GM12878 (cell line): ENCODE measurements at regions not wholly inside any gene's neighbourhood (a gene's known extent, or its start where the extent isn't known, plus 50 kb on each side); places are given as distances from the start of the nearest gene placed in this dataset.

Experiments used
- ATAC-seq: fragments of 200-7000 bp; cut with Tn5 transposase; 3 replicates; pipeline ENCODE4 v1.9.1; 2020; ENCODE audit warnings: mild to moderate bottlenecking, moderate library complexity
- BruUV-seq: library from RNA; stranded (reverse); fragments of 400-500 nt; replicated peaks from 2 replicates; lab custom pipeline; 2021; lab: Mats Ljungman, UMichigan
- CTCF ChIA-PET: fragments of 300-600 bp; sonication (Branson Sonifier 250); formaldehyde crosslinking; extraction: SDS; loops from one replicate; lab custom pipeline; 2021; ENCODE audit warnings: inconsistent platforms; lab: Yijun Ruan, JAX
- POLR2A ChIA-PET: fragments of 350-600 bp; formaldehyde crosslinking; extraction: SDS; loops from one replicate; lab custom pipeline; 2021; ENCODE audit warnings: inconsistent platforms; lab: Charles Lee
- RAD21 ChIA-PET: fragments of 300-600 bp; sonication (Branson Sonifier 250); formaldehyde crosslinking; loops from one replicate; lab custom pipeline; 2023; ENCODE audit warnings: antibody characterized with exemption; ENCODE audit not compliant: unreplicated experiment; lab: Charles Lee
- SMC1A ChIA-PET: fragments of 300-600 bp; sonication (Branson Sonifier 250); formaldehyde crosslinking; loops from one replicate; lab custom pipeline; 2023; ENCODE audit not compliant: unreplicated experiment, uncharacterized antibody; lab: Charles Lee
- DNase-seq: peaks from one replicate; pipeline ENCODE4 v3.0.0-alpha.2; 2011; ENCODE audit warnings: low read depth, low spot score
- FAIRE-seq: peaks from 3 replicates; lab custom pipeline; 2011; peaks lifted over from hg19 to GRCh38; lab: Jason Lieb, UNC
- H2AFZ ChIP-seq: 2 replicates; pipeline ENCODE4 v1.6.0; 2011; ENCODE audit warnings: low read depth, low read length, control low read depth; ENCODE audit not compliant: control insufficient read depth
- H3K27ac ChIP-seq: 2 replicates; pipeline ENCODE4 v1.5.1; 2011; ENCODE audit warnings: control low read depth; ENCODE audit not compliant: control insufficient read depth, insufficient read depth
- H3K27me3 ChIP-seq, 2 experiments: replicated peaks in 1 of 2; 2 replicates each; pipeline versions ENCODE4 v1.6.0 to v1.6.1; 2011; ENCODE audit warnings: low read length in 1 of 2; ENCODE audit not compliant: control insufficient read depth in 2 of 2, insufficient read depth in 2 of 2
- H3K36me3 ChIP-seq, 2 experiments: 2 replicates each; pipeline ENCODE4 v1.5.1; 2011; ENCODE audit warnings: low read length in 1 of 2; ENCODE audit not compliant: control insufficient read depth in 2 of 2, insufficient read depth in 2 of 2
- H3K4me1 ChIP-seq: 2 replicates; pipeline ENCODE4 v1.6.1; 2011; ENCODE audit warnings: mild to moderate bottlenecking, low read length, moderate library complexity, mixed read lengths; ENCODE audit not compliant: control insufficient read depth, insufficient read depth
- H3K4me2 ChIP-seq: 2 replicates; pipeline ENCODE4 v1.6.0; 2011; ENCODE audit warnings: control low read depth; ENCODE audit not compliant: control insufficient read depth, insufficient read depth
- H3K4me3 ChIP-seq: fragments of 200-600 bp; sonication (generic); 2 replicates; pipeline ENCODE4 v1.5.1; 2016
- H3K79me2 ChIP-seq: 2 replicates; pipeline ENCODE4 v1.6.0; 2011; ENCODE audit warnings: low read length; ENCODE audit not compliant: control insufficient read depth, insufficient read depth
- H3K9ac ChIP-seq: 2 replicates; pipeline ENCODE4 v1.8.0; 2011; ENCODE audit warnings: low read length, control low read depth, mixed read lengths; ENCODE audit not compliant: control insufficient read depth, insufficient read depth
- H3K9me3 ChIP-seq: replicated peaks from 3 replicates; pipeline ENCODE4 v1.5.1; 2011; ENCODE audit warnings: mild to moderate bottlenecking, low read length; ENCODE audit not compliant: control insufficient read depth, insufficient read depth
- H4K20me1 ChIP-seq: 2 replicates; pipeline ENCODE4 v1.6.0; 2011; ENCODE audit not compliant: control insufficient read depth, insufficient read depth
- FOS ChIP-seq: IDR thresholded peaks from 3 replicates; pipeline ENCODE4 v1.6.1; 2011; ENCODE audit warnings: borderline replicate concordance; ENCODE audit not compliant: insufficient read length; ENCODE audit errors: extremely low read depth
- KAT2A ChIP-seq: conservative IDR thresholded peaks from 2 replicates; pipeline ENCODE4 v1.6.1; 2011; ENCODE audit warnings: low read depth, low read length; ENCODE audit not compliant: control insufficient read depth
- NRF1 ChIP-seq: conservative IDR thresholded peaks from 2 replicates; pipeline ENCODE4 v1.6.1; 2011; ENCODE audit warnings: mild to moderate bottlenecking, low read depth, low read length, improper control_type of control experiment
- RAD51 ChIP-seq: fragments of 450-650 bp; IDR thresholded peaks from 2 replicates; pipeline ENCODE4 v1.6.1; 2016; ENCODE audit warnings: moderate library complexity, mild to moderate bottlenecking, inconsistent platforms
- SP1 ChIP-seq: IDR thresholded peaks from one replicate; pipeline ENCODE4 v1.6.1; 2011; ENCODE audit warnings: low read depth, low read length
- SPI1 ChIP-seq: IDR thresholded peaks from 2 replicates; pipeline ENCODE4 v1.6.1; 2011; ENCODE audit warnings: low read depth, mild to moderate bottlenecking, low read length, moderate library complexity, borderline replicate concordance; ENCODE audit not compliant: insufficient read depth
- TCF12 ChIP-seq: IDR thresholded peaks from 2 replicates; pipeline ENCODE4 v1.6.1; 2011; ENCODE audit warnings: low read depth, mild to moderate bottlenecking, low read length
- WGBS: methylation state at CpG from one replicate; pipeline ENCODE4 v1.1.6; 2016; ENCODE audit warnings: low lambda C conversion rate; ENCODE audit not compliant: insufficient replicate concordance, insufficient coverage; ENCODE audit errors: missing lambda C conversion rate; 5-methylcytosine and 5-hydroxymethylcytosine counted together
- in situ Hi-C: fragments of 300-500 bp; cut with MboI; formaldehyde crosslinking; loops from 9 replicates; pipeline ENCODE4 v1.14.3; 2018; ENCODE audit warnings: mixed read lengths
- intact Hi-C: fragments of 100-400 bp; cut with micrococcal nuclease; formaldehyde crosslinking; loops from one replicate; pipeline ENCODE4 v1.14.2; 2022; ENCODE audit not compliant: unreplicated experiment
- TF ChIP-seq, protein P1 (sequence below): fragments of 450-650 bp; IDR thresholded peaks from 2 replicates; pipeline ENCODE4 v1.6.1; 2017; ENCODE audit warnings: borderline replicate concordance
- TF ChIP-seq, protein P2 (sequence below): fragments of 450-650 bp; IDR thresholded peaks from 2 replicates; pipeline ENCODE4 v1.6.1; 2014; ENCODE audit warnings: mild to moderate bottlenecking
- TF ChIP-seq, protein P3 (sequence below): fragments of 450-650 bp; IDR thresholded peaks from 2 replicates; pipeline ENCODE4 v1.6.1; 2017; ENCODE audit warnings: mild to moderate bottlenecking

DNA sequence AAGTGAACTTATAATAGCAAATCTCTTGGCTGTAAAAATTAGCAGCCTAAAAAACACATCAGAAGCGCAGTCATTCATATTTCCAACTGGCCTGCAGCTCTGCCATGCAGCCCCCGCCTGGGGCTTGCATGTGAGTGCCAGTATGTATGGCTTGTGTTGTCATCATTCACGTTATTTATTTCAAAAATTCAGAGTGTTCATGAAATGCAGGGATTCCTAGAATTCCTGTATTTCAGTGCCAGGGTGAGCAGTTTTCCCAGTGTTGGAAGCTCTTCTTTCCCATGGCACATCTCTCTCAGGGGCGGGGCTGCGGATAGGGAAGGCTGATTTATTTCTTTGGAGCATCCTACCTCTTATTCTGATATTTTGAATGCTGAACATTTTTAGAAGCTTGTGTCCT, 234.6 kb downstream of the FGF9 start:
- no peak for ATAC-seq
- no peaks in the 10 kb centered on the region for H3K36me3 ChIP-seq
- TF ChIP-seq, protein P1, sequence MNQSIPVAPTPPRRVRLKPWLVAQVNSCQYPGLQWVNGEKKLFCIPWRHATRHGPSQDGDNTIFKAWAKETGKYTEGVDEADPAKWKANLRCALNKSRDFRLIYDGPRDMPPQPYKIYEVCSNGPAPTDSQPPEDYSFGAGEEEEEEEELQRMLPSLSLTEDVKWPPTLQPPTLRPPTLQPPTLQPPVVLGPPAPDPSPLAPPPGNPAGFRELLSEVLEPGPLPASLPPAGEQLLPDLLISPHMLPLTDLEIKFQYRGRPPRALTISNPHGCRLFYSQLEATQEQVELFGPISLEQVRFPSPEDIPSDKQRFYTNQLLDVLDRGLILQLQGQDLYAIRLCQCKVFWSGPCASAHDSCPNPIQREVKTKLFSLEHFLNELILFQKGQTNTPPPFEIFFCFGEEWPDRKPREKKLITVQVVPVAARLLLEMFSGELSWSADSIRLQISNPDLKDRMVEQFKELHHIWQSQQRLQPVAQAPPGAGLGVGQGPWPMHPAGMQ = no peak
- TF ChIP-seq TCF12 (no peak), NRF1 (no peak), FOS (no peak), SP1 (no peak), RAD51 (no peak), SPI1 (no peak), KAT2A (no peak)
- TF ChIP-seq, protein P2, sequence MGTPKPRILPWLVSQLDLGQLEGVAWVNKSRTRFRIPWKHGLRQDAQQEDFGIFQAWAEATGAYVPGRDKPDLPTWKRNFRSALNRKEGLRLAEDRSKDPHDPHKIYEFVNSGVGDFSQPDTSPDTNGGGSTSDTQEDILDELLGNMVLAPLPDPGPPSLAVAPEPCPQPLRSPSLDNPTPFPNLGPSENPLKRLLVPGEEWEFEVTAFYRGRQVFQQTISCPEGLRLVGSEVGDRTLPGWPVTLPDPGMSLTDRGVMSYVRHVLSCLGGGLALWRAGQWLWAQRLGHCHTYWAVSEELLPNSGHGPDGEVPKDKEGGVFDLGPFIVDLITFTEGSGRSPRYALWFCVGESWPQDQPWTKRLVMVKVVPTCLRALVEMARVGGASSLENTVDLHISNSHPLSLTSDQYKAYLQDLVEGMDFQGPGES = no peak
- TF ChIP-seq, protein P3, sequence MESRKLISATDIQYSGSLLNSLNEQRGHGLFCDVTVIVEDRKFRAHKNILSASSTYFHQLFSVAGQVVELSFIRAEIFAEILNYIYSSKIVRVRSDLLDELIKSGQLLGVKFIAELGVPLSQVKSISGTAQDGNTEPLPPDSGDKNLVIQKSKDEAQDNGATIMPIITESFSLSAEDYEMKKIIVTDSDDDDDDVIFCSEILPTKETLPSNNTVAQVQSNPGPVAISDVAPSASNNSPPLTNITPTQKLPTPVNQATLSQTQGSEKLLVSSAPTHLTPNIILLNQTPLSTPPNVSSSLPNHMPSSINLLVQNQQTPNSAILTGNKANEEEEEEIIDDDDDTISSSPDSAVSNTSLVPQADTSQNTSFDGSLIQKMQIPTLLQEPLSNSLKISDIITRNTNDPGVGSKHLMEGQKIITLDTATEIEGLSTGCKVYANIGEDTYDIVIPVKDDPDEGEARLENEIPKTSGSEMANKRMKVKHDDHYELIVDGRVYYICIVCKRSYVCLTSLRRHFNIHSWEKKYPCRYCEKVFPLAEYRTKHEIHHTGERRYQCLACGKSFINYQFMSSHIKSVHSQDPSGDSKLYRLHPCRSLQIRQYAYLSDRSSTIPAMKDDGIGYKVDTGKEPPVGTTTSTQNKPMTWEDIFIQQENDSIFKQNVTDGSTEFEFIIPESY = no peak
- intact Hi-C loops (no loop called here), in situ Hi-C loops (no loop called here)
- no peaks in the 10 kb centered on the region for H4K20me1 ChIP-seq
- H3K9ac ChIP-seq = no peak overlapping the region
- no peaks in the 10 kb centered on the region for H3K9me3 ChIP-seq
- no peak for DNase-seq
- no peaks in the 10 kb centered on the region for H3K4me1 ChIP-seq
- no peak for FAIRE-seq
- H3K4me3 ChIP-seq = no peak overlapping the region
- no peak overlapping the region for H3K4me2 ChIP-seq
- RAD21 ChIA-PET = no interaction called here
- H2AFZ ChIP-seq = no peak overlapping the region
- SMC1A ChIA-PET = no interaction called here
- H3K27me3 ChIP-seq = no peaks in the 10 kb centered on the region
- BruUV-seq = no TSS peak
- WGBS = 47% methylated on average over 5 of the region's 5 CpGs
- POLR2A ChIA-PET = no interaction called here
- no peaks in the 10 kb centered on the region for H3K79me2 ChIP-seq
- CTCF ChIA-PET = interaction anchor here (1.7 kb wide), 1 partner anchor 10 kb away, joined by 3 read pairs; no protein-coding TSS in a partner anchor
- no peak overlapping the region for H3K27ac ChIP-seq
